ENCODE measurements at regions not wholly inside any gene's neighbourhood (a gene's known extent, or its start where the extent isn't known, plus 50 kb on each side); places are given as distances from the start of the nearest gene placed in this dataset.

DNA sequence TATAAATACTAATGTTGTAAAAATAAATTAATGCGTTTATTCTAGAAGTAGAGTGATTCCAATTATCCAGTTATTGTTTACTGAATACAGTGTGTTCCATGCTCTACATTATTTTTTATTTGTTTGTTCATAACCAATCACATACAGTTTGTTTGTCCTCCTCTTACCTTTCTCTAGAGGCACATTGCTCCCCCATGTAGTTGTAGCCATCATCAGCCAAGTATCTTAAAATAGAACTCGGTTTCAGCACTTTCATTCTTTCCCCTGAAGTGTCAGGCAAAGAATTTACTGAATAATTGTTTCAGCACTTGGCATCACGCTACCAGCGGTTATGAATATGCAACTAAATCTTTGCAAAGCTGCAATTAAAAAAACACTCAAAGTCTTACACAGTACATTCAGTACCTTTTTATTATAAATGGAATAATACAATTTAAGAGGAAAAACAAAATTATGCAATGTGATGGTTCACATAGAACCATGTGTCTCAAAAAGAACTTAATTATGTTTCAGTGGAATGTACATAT, 448.6 kb upstream of the ATP10A start:
- Histone ChIP-seq H3K9me3 (ENCODE audit: control insufficient read depth, insufficient read depth, low read length) (peaks cover 18% of the 10 kb centered on the region; the same call in 1 of the 2 replicates), H3K4me3 (ENCODE audit: low read length) (no peak overlapping the region)

DNA sequence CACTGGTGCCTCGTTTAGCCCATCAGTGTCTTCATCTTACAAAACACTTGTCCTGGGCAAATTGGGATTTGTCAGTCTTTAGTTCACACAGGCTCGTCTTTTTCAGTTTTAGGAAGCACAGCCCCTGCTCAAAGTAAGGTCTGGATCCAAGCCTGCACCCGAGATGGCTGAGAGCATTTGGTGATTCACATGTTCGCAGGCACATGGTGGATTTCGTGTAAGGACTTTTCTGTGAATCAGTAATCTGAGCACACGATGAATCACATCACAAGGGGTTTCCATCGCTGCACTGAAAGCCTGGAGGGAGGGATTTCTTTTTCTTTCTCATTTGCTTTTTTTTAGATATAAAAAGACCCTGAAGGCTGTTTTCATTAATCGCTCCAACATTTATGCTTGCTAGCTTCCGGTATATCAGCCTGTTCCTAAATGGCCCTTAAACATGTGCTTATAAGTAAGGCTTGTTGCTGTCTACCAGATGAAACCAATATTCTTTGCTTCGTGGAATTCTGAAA, 435.6 kb upstream of the ATP10A start:
- TF ChIP-seq CTCF (IDR thresholded peaks at IDR 0.05; ENCODE audit: low read depth, low read length, poor library complexity, severe bottlenecking) (no peak), EZH2phosphoT487 (IDR thresholded peaks at IDR 0.05; ENCODE audit: borderline replicate concordance, low read length) (no peak)
- Histone ChIP-seq H3K27ac (ENCODE audit: low read depth, low read length) (no peak overlapping the region), H3K27me3 (ENCODE audit: control insufficient read depth, low read length) (no peaks in the 10 kb centered on the region), H3K4me2 (ENCODE audit: low read length) (no peak overlapping the region), H4K20me1 (ENCODE audit: control insufficient read depth, insufficient read depth, low read depth, low read length) (no peaks in the 10 kb centered on the region), H3K4me3 (ENCODE audit: low read length) (no peak overlapping the region), H3K9me3 (ENCODE audit: control insufficient read depth, insufficient read depth, low read length) (peaks cover 33% of the 10 kb centered on the region; the same call in 1 of the 2 replicates), H3K79me2 (ENCODE audit: control insufficient read depth, low read length) (no peaks in the 10 kb centered on the region), H3K9me2 (replicated peaks; ENCODE audit: control insufficient read depth, low read length) (no peaks in the 10 kb centered on the region), H3F3A (ENCODE audit: control insufficient read depth, insufficient read depth) (no peaks in the 10 kb centered on the region), H3K4me1 (ENCODE audit: control insufficient read depth, low read length) (no peaks in the 10 kb centered on the region), H3K36me3 (ENCODE audit: control insufficient read depth, low read length) (no peaks in the 10 kb centered on the region)

More for the DNA sequence above, 448.6 kb upstream of the ATP10A start:
- Histone ChIP-seq H3K27me3 (ENCODE audit: control insufficient read depth, low read length) (no peaks in the 10 kb centered on the region), H3K4me1 (ENCODE audit: control insufficient read depth, low read length) (no peaks in the 10 kb centered on the region), H3K27ac (ENCODE audit: low read depth, low read length) (no peak overlapping the region), H4K20me1 (ENCODE audit: control insufficient read depth, insufficient read depth, low read depth, low read length) (no peaks in the 10 kb centered on the region), H3K36me3 (ENCODE audit: control insufficient read depth, low read length) (no peaks in the 10 kb centered on the region), H3F3A (ENCODE audit: control insufficient read depth, insufficient read depth) (no peaks in the 10 kb centered on the region), H3K4me2 (ENCODE audit: low read length) (no peak overlapping the region), H3K79me2 (ENCODE audit: control insufficient read depth, low read length) (no peaks in the 10 kb centered on the region), H3K9me2 (replicated peaks; ENCODE audit: control insufficient read depth, low read length) (no peaks in the 10 kb centered on the region)
- no peak for TF ChIP-seq CTCF (IDR thresholded peaks at IDR 0.05; ENCODE audit: low read depth, low read length, poor library complexity, severe bottlenecking)

DNA sequence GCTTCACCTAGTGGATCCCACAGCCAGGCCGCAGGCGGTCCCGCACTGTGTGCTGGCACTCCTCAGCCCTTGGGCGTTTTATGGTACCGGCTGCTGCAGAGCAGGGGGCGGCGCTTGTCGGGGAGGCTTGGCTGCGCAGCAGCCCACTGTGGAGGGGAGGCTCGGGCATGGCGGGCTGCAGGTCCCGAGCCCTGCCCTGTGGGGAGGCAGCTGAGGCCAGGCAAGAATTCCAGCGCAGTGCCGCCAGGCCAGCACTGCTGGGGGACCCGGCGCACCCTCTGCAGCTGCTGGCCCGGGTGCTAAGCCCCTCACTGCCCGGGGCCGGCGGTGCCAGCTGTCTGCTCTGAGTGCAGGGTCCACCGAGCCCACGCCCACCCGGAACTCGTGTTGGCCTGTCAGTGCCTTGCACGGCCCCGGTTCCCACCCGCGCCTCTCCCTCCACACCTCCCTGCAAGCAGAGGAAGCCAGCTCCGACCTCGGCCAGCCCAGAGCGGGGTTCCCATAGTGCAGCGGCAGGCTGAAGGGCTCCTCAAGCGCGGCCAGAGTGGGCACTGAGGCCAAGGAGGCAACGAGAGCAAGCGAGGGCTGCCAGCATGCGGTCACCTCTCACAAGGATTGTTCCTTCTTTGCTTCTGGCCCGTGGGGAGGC, 435.0 kb upstream of the ATP10A start:
- no peak overlapping the region for H3K4me2 ChIP-seq (ENCODE audit: low read length)
- H3K79me2 ChIP-seq (ENCODE audit: control insufficient read depth, low read length): no peaks in the 10 kb centered on the region
- H3K27me3 ChIP-seq (ENCODE audit: control insufficient read depth, low read length): no peaks in the 10 kb centered on the region
- peaks cover 39% of the 10 kb centered on the region; the same call in 1 of the 2 replicates for H3K9me3 ChIP-seq (ENCODE audit: control insufficient read depth, insufficient read depth, low read length)
- H3K9me2 ChIP-seq (replicated peaks; ENCODE audit: control insufficient read depth, low read length): no peaks in the 10 kb centered on the region
- no peaks in the 10 kb centered on the region for H3K36me3 ChIP-seq (ENCODE audit: control insufficient read depth, low read length)
- H3K4me3 ChIP-seq (ENCODE audit: low read length): no peak overlapping the region
- no peak overlapping the region for H3K27ac ChIP-seq (ENCODE audit: low read depth, low read length)
- no peaks in the 10 kb centered on the region for H4K20me1 ChIP-seq (ENCODE audit: control insufficient read depth, insufficient read depth, low read depth, low read length)
- no peaks in the 10 kb centered on the region for H3F3A ChIP-seq (ENCODE audit: control insufficient read depth, insufficient read depth)
- H3K4me1 ChIP-seq (ENCODE audit: control insufficient read depth, low read length): no peaks in the 10 kb centered on the region
- no peak for TF ChIP-seq CTCF (IDR thresholded peaks at IDR 0.05; ENCODE audit: low read depth, low read length, poor library complexity, severe bottlenecking)
- TF ChIP-seq EZH2phosphoT487 (IDR thresholded peaks at IDR 0.05; ENCODE audit: borderline replicate concordance, low read length): no peak
